ENCODE measurements at regions not wholly inside any gene's neighbourhood (a gene's known extent, or its start where the extent isn't known, plus 50 kb on each side); places are given as distances from the start of the nearest gene placed in this dataset.

- no peaks in the 10 kb centered on the region for H3K4me1 Mint-ChIP-seq (ENCODE audit: low read depth)
- no peak overlapping the region for H3K4me3 Mint-ChIP-seq
- peaks cover 11% of the 10 kb centered on the region for H3K27me3 Mint-ChIP-seq (ENCODE audit: insufficient read depth)
- DNase-seq: no peak
- H3K27ac Mint-ChIP-seq: no peak overlapping the region
- H3K9me3 Mint-ChIP-seq: no peaks in the 10 kb centered on the region
- H3K36me3 Mint-ChIP-seq (ENCODE audit: low read depth): no peaks in the 10 kb centered on the region
- no peak for TF ChIP-seq CTCF (IDR thresholded peaks at IDR 0.05)
Measured at GRCh38 chr13:97160421-97160820, 61.7 kb upstream of the MBNL2 start.

- no peak overlapping the region for H3K27ac Mint-ChIP-seq
- no peak for TF ChIP-seq CTCF (IDR thresholded peaks at IDR 0.05)
- H3K36me3 Mint-ChIP-seq (ENCODE audit: low read depth): no peaks in the 10 kb centered on the region
Measured at GRCh38 chr13:97161582-97162231, 60.4 kb upstream of the MBNL2 start.

GRCh38 chr13:97165502-97166425 lies 56.4 kb upstream of the MBNL2 start:
- Mint-ChIP-seq H3K4me1 (ENCODE audit: low read depth) (no peaks in the 10 kb centered on the region), H3K27me3 (ENCODE audit: insufficient read depth) (peaks cover 12% of the 10 kb centered on the region), H3K36me3 (ENCODE audit: low read depth) (no peaks in the 10 kb centered on the region), H3K4me3 (no peak overlapping the region), H3K9me3 (no peaks in the 10 kb centered on the region), H3K27ac (no peak overlapping the region)
- DNase-seq: no peak
- TF ChIP-seq CTCF (IDR thresholded peaks at IDR 0.05): no peak

More at GRCh38 chr13:97161582-97162231, 60.4 kb upstream of the MBNL2 start:
- H3K9me3 Mint-ChIP-seq: no peaks in the 10 kb centered on the region
- no peak for DNase-seq
- H3K4me3 Mint-ChIP-seq: no peak overlapping the region
- H3K27me3 Mint-ChIP-seq (ENCODE audit: insufficient read depth): peaks cover 11% of the 10 kb centered on the region
- no peaks in the 10 kb centered on the region for H3K4me1 Mint-ChIP-seq (ENCODE audit: low read depth)

- H3K4me1 Mint-ChIP-seq (ENCODE audit: low read depth): no peaks in the 10 kb centered on the region
- no peak overlapping the region for H3K4me3 Mint-ChIP-seq
- DNase-seq: no peak
- 0 out of 2 replicates have a peak, but pooled peaks cover 4% of the 10 kb centered on the region for H3K9me3 Mint-ChIP-seq
- no peak overlapping the region for H3K27ac Mint-ChIP-seq
- H3K27me3 Mint-ChIP-seq (ENCODE audit: insufficient read depth): peaks cover 17% of the 10 kb centered on the region
- TF ChIP-seq CTCF (IDR thresholded peaks at IDR 0.05): no peak
- H3K36me3 Mint-ChIP-seq (ENCODE audit: low read depth): no peaks in the 10 kb centered on the region
Measured at GRCh38 chr13:97171136-97171535, 51.0 kb upstream of the MBNL2 start.
